Stimulated activated CD4-positive, alpha-beta T cell treated with anti-CD3 and anti-CD28 coated beads, TNF-alpha, amount 100 ng/mL, for 4 hours (primary cell): ENCODE measurements at regions not wholly inside any gene's neighbourhood (a gene's known extent, or its start where the extent isn't known, plus 50 kb on each side); places are given as distances from the start of the nearest gene placed in this dataset.

Experiments
- DNase-seq, 3 experiments: peaks; one replicate each; pipeline ENCODE4 v3.0.0-alpha.2; 2020; ENCODE audit warnings: low read depth in 3 of 3

- no peak for DNase-seq
These were observed 73.7 kb upstream of the PROK2 start for GRCh38 chr3:71858503-71859122.

GRCh38 chr3:71857956-71858355 is 73.0 kb upstream of the PROK2 start:
- no peak for DNase-seq

- DNase-seq, result no peak
These were observed 69.8 kb upstream of the PROK2 start for GRCh38 chr3:71854706-71855105.

GRCh38 chr3:71854096-71854495 is 69.1 kb upstream of the PROK2 start:
- DNase-seq, result no peak

GRCh38 chr3:71851878-71852277 is 66.9 kb upstream of the PROK2 start:
- DNase-seq, result no peak

- DNase-seq, result no peak
These were observed 65.7 kb upstream of the PROK2 start for GRCh38 chr3:71850654-71851053.

- DNase-seq, result no peak
These were observed 64.7 kb upstream of the PROK2 start for GRCh38 chr3:71849681-71850080.

- DNase-seq, result no peak
These were observed 62.8 kb upstream of the PROK2 start for GRCh38 chr3:71847794-71848193.

- DNase-seq, result no peak
These were observed 61.2 kb upstream of the PROK2 start for GRCh38 chr3:71846185-71846584.

GRCh38 chr3:71843071-71843470 is 58.1 kb upstream of the PROK2 start:
- DNase-seq, result no peak

GRCh38 chr3:71838406-71838805 is 53.5 kb upstream of the PROK2 start:
- DNase-seq, result no peak
